Right lobe of liver (tissue), 4 donors: ENCODE measurements at regions not wholly inside any gene's neighbourhood (a gene's known extent, or its start where the extent isn't known, plus 50 kb on each side); places are given as distances from the start of the nearest gene placed in this dataset.

ENCODE experiments used
- CTCF ChIP-seq, 4 donors: fragments of 200-600 bp in 3 of 4; fragments of 450-650 bp in 1 of 4; IDR thresholded peaks; one replicate each; pipeline versions ENCODE4 v1.5.1 to v1.8.0; 2016 to 2022; ENCODE audit warnings: antibody characterized with exemption in 4 of 4, mild to moderate bottlenecking in 2 of 4
- POLR2A ChIP-seq: fragments of 450-650 bp; IDR thresholded peaks from one replicate; pipeline ENCODE4 v1.6.1; 2017; ENCODE audit warnings: antibody characterized with exemption, mild to moderate bottlenecking
- donor health status: DM: no; HTN: no; CAD: no.
- donor health status: DM: no; HTN: no; CAD: no.
- donor health status: DM: no; HTN: yes; CAD: no.

- TF ChIP-seq CTCF (IDR thresholded peaks at IDR 0.05) (no peak), POLR2A (no peak)
Measured at GRCh38 chr9:105908069-105908468, 213.7 kb downstream of the TMEM38B start.
